OCI-LY3 (cell line): ENCODE measurements at regions not wholly inside any gene's neighbourhood (a gene's known extent, or its start where the extent isn't known, plus 50 kb on each side); places are given as distances from the start of the nearest gene placed in this dataset.

ENCODE experiments used
- CTCF ChIP-seq: fragments of 200-600, 300-600 bp; sonication (generic); IDR thresholded peaks from 2 replicates; pipeline ENCODE4 v1.5.1; 2014; ENCODE audit warnings: antibody characterized with exemption, low read length, low read depth
- EZH2phosphoT487 ChIP-seq: fragments of 200-600 bp; shearing (Covaris generic); IDR thresholded peaks from 2 replicates; pipeline ENCODE4 v1.6.1; 2018; ENCODE audit warnings: antibody characterized with exemption, mixed run types, low read depth

- peak; percentile 34 for TF ChIP-seq CTCF
- no peak for TF ChIP-seq EZH2phosphoT487
Measured at GRCh38 chr19:29084266-29084665, 128.7 kb downstream of the UQCRFS1 start.
